ENCODE measurements at regions not wholly inside any gene's neighbourhood (a gene's known extent, or its start where the extent isn't known, plus 50 kb on each side); places are given as distances from the start of the nearest gene placed in this dataset.

GRCh38 chr11:15773476-15774387 is 582.6 kb downstream of the SOX6 start:
- TF ChIP-seq CTCF (conservative IDR thresholded peaks at IDR 0.05; ENCODE audit: low read depth, low read length) (no peak), EZH2 (IDR thresholded peaks at IDR 0.05; ENCODE audit: borderline replicate concordance, low read depth, low read length, poor library complexity, severe bottlenecking) (no peak)
